ENCODE measurements at regions not wholly inside any gene's neighbourhood (a gene's known extent, or its start where the extent isn't known, plus 50 kb on each side); places are given as distances from the start of the nearest gene placed in this dataset.

GRCh38 chr10:132135053-132135872 lies 51.5 kb upstream of the DPYSL4 start:
- H3K36me3 ChIP-seq (ENCODE audit: insufficient read depth): no peaks in the 10 kb centered on the region
- H2AFZ ChIP-seq: no peak overlapping the region
- no peaks in the 10 kb centered on the region for H3K9me2 ChIP-seq (ENCODE audit: insufficient read depth)
- no peak overlapping the region for H3K27ac ChIP-seq (ENCODE audit: low read depth)
- no peaks in the 10 kb centered on the region for H4K20me1 ChIP-seq (replicated peaks; ENCODE audit: insufficient read depth)
- Mint-ChIP-seq H3K36me3 (ENCODE audit: low read depth) (no peaks in the 10 kb centered on the region), H3K27me3 (ENCODE audit: insufficient read depth, low read depth, poor library complexity) (peaks cover 5% of the 10 kb centered on the region), H3K4me1 (peaks cover 7% of the 10 kb centered on the region), H3K27ac (no peak overlapping the region), H3K4me3 (no peak overlapping the region), H3K9me3 (no peaks in the 10 kb centered on the region)
- H3K4me3 ChIP-seq: no peak overlapping the region
- H3K4me1 ChIP-seq (ENCODE audit: insufficient read depth): no peaks in the 10 kb centered on the region
- TF ChIP-seq ETS1 (IDR thresholded peaks at IDR 0.05) (no peak), ZNF114 (CRISPR knock-in tag; IDR thresholded peaks at IDR 0.05) (no peak), STAT1 (IDR thresholded peaks at IDR 0.05; ENCODE audit: unreplicated experiment) (no peak), NANOG (IDR thresholded peaks at IDR 0.05; ENCODE audit: borderline replicate concordance) (no peak), CREB1 (CRISPR knock-in tag; IDR thresholded peaks at IDR 0.05; ENCODE audit: low read depth) (no peak), ZNF331 (CRISPR knock-in tag; IDR thresholded peaks at IDR 0.05; ENCODE audit: low read depth) (no peak), EZH2phosphoT487 (IDR thresholded peaks at IDR 0.05; ENCODE audit: unreplicated experiment) (no peak)
- TF ChIP-seq, protein P1, sequence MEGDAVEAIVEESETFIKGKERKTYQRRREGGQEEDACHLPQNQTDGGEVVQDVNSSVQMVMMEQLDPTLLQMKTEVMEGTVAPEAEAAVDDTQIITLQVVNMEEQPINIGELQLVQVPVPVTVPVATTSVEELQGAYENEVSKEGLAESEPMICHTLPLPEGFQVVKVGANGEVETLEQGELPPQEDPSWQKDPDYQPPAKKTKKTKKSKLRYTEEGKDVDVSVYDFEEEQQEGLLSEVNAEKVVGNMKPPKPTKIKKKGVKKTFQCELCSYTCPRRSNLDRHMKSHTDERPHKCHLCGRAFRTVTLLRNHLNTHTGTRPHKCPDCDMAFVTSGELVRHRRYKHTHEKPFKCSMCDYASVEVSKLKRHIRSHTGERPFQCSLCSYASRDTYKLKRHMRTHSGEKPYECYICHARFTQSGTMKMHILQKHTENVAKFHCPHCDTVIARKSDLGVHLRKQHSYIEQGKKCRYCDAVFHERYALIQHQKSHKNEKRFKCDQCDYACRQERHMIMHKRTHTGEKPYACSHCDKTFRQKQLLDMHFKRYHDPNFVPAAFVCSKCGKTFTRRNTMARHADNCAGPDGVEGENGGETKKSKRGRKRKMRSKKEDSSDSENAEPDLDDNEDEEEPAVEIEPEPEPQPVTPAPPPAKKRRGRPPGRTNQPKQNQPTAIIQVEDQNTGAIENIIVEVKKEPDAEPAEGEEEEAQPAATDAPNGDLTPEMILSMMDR (conservative IDR thresholded peaks at IDR 0.05; ENCODE audit: low read depth in 2 of 2): no peak
- DNase-seq (ENCODE audit: low spot score) (peak; percentile 42), ATAC-seq (peak; percentile 87)
- no peaks in the 10 kb centered on the region for H3K27me3 ChIP-seq (ENCODE audit: insufficient read depth)
- no peaks in the 10 kb centered on the region for H3K79me2 ChIP-seq (replicated peaks; ENCODE audit: insufficient read depth)
- no peaks in the 10 kb centered on the region for H3F3A ChIP-seq (replicated peaks; ENCODE audit: low read depth)
- H3K4me2 ChIP-seq: no peak overlapping the region

DNA sequence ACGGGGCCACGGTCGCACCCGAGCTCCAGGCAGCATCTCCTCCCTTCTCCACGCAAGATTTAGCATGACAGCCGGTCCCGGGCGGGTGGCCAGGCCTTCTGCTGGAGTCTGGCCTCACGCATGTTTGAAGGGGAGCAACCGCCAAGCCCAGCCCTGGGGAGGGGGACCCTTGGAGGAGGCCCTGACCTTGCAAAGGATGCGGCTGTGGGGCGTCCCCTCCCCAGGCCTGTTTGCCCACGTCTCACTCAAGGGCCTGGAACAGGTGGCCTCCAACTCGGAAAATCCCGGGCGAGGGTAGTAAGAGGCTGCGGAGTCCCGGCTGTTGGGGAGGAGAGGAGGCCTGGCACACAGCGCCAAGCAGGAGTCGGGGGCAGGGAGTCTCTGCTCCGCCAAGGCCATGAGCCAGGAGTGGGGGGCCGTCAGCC lies 50.6 kb upstream of the DPYSL4 start:
- no peaks in the 10 kb centered on the region for H3K4me1 ChIP-seq (ENCODE audit: insufficient read depth)
- peaks cover 7% of the 10 kb centered on the region for H3K27me3 Mint-ChIP-seq (ENCODE audit: insufficient read depth, low read depth, poor library complexity)
- ATAC-seq (no peak), DNase-seq (ENCODE audit: low spot score) (no peak)
- no peak overlapping the region for H3K4me3 ChIP-seq
- H3K27me3 ChIP-seq (ENCODE audit: insufficient read depth): no peaks in the 10 kb centered on the region
- no peaks in the 10 kb centered on the region for H3K9me2 ChIP-seq (ENCODE audit: insufficient read depth)
- H3K36me3 Mint-ChIP-seq (ENCODE audit: low read depth): no peaks in the 10 kb centered on the region
- H3F3A ChIP-seq (replicated peaks; ENCODE audit: low read depth): no peaks in the 10 kb centered on the region
- no peaks in the 10 kb centered on the region for H4K20me1 ChIP-seq (replicated peaks; ENCODE audit: insufficient read depth)
- no peak overlapping the region for H3K27ac Mint-ChIP-seq
- H3K9me3 Mint-ChIP-seq: no peaks in the 10 kb centered on the region
- H3K27ac ChIP-seq (ENCODE audit: low read depth): no peak overlapping the region
- H2AFZ ChIP-seq: no peak overlapping the region
- no peak overlapping the region for H3K4me3 Mint-ChIP-seq
- H3K36me3 ChIP-seq (ENCODE audit: insufficient read depth): no peaks in the 10 kb centered on the region
- peaks cover 7% of the 10 kb centered on the region for H3K4me1 Mint-ChIP-seq
- no peak overlapping the region for H3K4me2 ChIP-seq
- no peaks in the 10 kb centered on the region for H3K79me2 ChIP-seq (replicated peaks; ENCODE audit: insufficient read depth)
- no peak for TF ChIP-seq POLR2AphosphoS5 (IDR thresholded peaks at IDR 0.05; ENCODE audit: low read depth)
- no peak for TF ChIP-seq JUNB (IDR thresholded peaks at IDR 0.05; ENCODE audit: unreplicated experiment)
- no peak for TF ChIP-seq ZNF114 (CRISPR knock-in tag; IDR thresholded peaks at IDR 0.05)
